DOHH2 (cell line): ENCODE measurements at regions not wholly inside any gene's neighbourhood (a gene's known extent, or its start where the extent isn't known, plus 50 kb on each side); places are given as distances from the start of the nearest gene placed in this dataset.

Experiments used
- H3F3A ChIP-seq: fragments of 200-600 bp; sonication (generic), shearing (Covaris generic); 2 replicates; pipeline ENCODE4 v1.6.0; 2016; ENCODE audit warnings: antibody characterized with exemption, mild to moderate bottlenecking; ENCODE audit not compliant: control insufficient read depth, insufficient read depth
- H3K27ac ChIP-seq: fragments of 200-600 bp; sonication (generic); 2 replicates; pipeline ENCODE4 v1.5.1; 2014; ENCODE audit warnings: low read depth, mild to moderate bottlenecking, low read length, moderate library complexity
- H3K27me3 ChIP-seq: fragments of 200-600 bp; sonication (generic); 2 replicates; pipeline ENCODE4 v1.6.1; 2014; ENCODE audit warnings: mild to moderate bottlenecking, low read length, mixed read lengths; ENCODE audit not compliant: control insufficient read depth
- H3K36me3 ChIP-seq: fragments of 200-600 bp; sonication (generic); 2 replicates; pipeline ENCODE4 v1.6.1; 2014; ENCODE audit warnings: mild to moderate bottlenecking, low read length, moderate library complexity, mixed read lengths; ENCODE audit not compliant: control insufficient read depth
- H3K4me1 ChIP-seq: fragments of 200-600 bp; sonication (generic); 2 replicates; pipeline ENCODE4 v1.6.1; 2014; ENCODE audit warnings: mild to moderate bottlenecking, low read length, mixed read lengths; ENCODE audit not compliant: control insufficient read depth
- H3K4me2 ChIP-seq: fragments of 200-600 bp; sonication (generic); 2 replicates; pipeline ENCODE4 v1.6.0; 2014; ENCODE audit warnings: mild to moderate bottlenecking, low read length, moderate library complexity
- H3K4me3 ChIP-seq: fragments of 200-600 bp; sonication (generic); 2 replicates; pipeline ENCODE4 v1.5.1; 2014; ENCODE audit warnings: mild to moderate bottlenecking, low read length, mixed read lengths
- H3K79me2 ChIP-seq: fragments of 200-600 bp; sonication (generic); 2 replicates; pipeline ENCODE4 v1.6.1; 2014; ENCODE audit warnings: mild to moderate bottlenecking, low read length, mixed read lengths; ENCODE audit not compliant: control insufficient read depth
- H3K9me2 ChIP-seq: fragments of 200-600 bp; sonication (generic); replicated peaks from 2 replicates; pipeline ENCODE4 v1.6.1; 2014; ENCODE audit warnings: mild to moderate bottlenecking, low read length, mixed read lengths; ENCODE audit not compliant: control insufficient read depth
- H3K9me3 ChIP-seq: fragments of 200-600 bp; sonication (generic); 2 replicates; pipeline ENCODE4 v1.6.1; 2014; ENCODE audit warnings: antibody characterized with exemption, low read length, mixed read lengths; ENCODE audit not compliant: control insufficient read depth, insufficient read depth
- H4K20me1 ChIP-seq: fragments of 200-600 bp; sonication (generic); 2 replicates; pipeline ENCODE4 v1.6.0; 2014; ENCODE audit warnings: low read depth, mild to moderate bottlenecking, antibody characterized with exemption, low read length, moderate library complexity; ENCODE audit not compliant: control insufficient read depth, insufficient read depth
- CTCF ChIP-seq: fragments of 200-600 bp; sonication (generic); IDR thresholded peaks from one replicate; pipeline ENCODE4 v1.5.1; 2014; ENCODE audit warnings: antibody characterized with exemption, mild to moderate bottlenecking, low read depth, low read length; ENCODE audit not compliant: poor library complexity, severe bottlenecking
- EZH2phosphoT487 ChIP-seq: fragments of 200-600 bp; sonication (generic); IDR thresholded peaks from 2 replicates; pipeline ENCODE4 v1.6.1; 2017; ENCODE audit warnings: borderline replicate concordance, mild to moderate bottlenecking, antibody characterized with exemption, low read length, moderate library complexity, mixed read lengths

DNA sequence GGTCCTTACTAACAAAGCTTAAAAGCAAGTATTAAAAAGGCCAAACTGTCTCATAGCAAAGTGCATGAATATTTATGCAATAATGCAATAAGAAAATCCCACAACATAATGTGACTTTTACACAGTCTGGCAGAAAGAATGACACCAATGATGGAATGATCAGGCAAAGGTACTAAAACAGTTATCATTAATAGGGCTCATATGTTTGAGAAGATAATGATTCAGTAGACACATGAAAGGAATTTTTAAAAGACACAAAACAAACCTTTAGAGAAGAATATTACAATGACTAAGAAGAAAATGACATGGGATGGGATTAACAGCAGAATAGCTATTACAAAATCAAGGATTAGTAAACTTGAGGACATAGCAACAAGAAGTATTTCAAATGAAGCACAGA lies 1411.2 kb upstream of the TMEM132C start:
- no peak overlapping the region for H3K4me2 ChIP-seq
- H3K9me2 ChIP-seq, result no peaks in the 10 kb centered on the region
- H3F3A ChIP-seq, result no peaks in the 10 kb centered on the region
- no peak overlapping the region for H3K4me3 ChIP-seq
- H4K20me1 ChIP-seq, result no peaks in the 10 kb centered on the region
- TF ChIP-seq EZH2phosphoT487, result no peak
- no peaks in the 10 kb centered on the region for H3K79me2 ChIP-seq
- no peaks in the 10 kb centered on the region for H3K9me3 ChIP-seq
- H3K27ac ChIP-seq, result no peak overlapping the region
- no peaks in the 10 kb centered on the region for H3K4me1 ChIP-seq
- H3K27me3 ChIP-seq, result no peaks in the 10 kb centered on the region
- no peaks in the 10 kb centered on the region for H3K36me3 ChIP-seq

DNA sequence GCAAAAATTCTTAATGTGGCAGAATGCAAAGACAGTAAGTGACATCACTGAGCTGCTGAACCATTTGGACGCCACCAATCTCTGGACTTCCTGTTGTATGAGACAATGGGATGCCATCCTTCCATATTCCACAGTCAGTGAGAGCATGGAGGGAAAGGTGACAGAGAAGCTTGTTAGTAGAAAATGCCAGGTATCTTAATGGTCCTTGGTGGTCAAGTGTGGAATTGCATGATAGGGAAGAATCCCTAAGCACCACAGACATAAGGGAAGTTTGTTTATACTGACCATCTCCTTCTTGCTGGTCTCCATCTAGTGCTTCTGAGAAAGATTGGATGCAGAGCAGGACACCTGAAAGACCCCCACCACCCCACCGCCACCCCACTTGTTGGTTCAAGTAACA lies 1410.0 kb upstream of the TMEM132C start:
- Histone ChIP-seq H3K27me3 (no peaks in the 10 kb centered on the region), H3K9me2 (no peaks in the 10 kb centered on the region), H3K79me2 (no peaks in the 10 kb centered on the region), H3F3A (no peaks in the 10 kb centered on the region), H3K9me3 (no peaks in the 10 kb centered on the region), H3K36me3 (no peaks in the 10 kb centered on the region), H3K4me3 (no peak overlapping the region), H3K27ac (no peak overlapping the region), H4K20me1 (no peaks in the 10 kb centered on the region), H3K4me1 (no peaks in the 10 kb centered on the region), H3K4me2 (no peak overlapping the region)
- TF ChIP-seq CTCF (no peak), EZH2phosphoT487 (no peak)

DNA sequence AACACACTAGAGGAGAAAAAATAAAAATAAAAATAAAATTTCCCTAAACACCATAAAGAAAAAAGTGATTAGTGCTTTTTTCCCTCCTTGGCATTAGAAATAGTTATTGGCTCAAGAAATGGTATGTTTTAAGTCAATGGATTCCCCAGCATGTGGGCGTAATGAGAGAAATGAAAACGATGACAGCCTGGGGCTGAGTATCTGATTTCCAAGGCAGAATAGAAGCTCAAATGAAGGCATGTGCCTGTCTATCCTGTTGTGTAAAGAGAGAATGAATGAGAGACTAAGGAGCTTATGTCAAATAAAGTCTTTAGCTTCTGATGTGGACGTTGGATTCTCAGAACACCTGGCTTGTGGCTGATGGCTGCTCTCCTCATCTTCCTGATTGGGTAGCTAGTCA lies 1408.4 kb upstream of the TMEM132C start:
- Histone ChIP-seq H4K20me1 (no peaks in the 10 kb centered on the region), H3K36me3 (no peaks in the 10 kb centered on the region), H3K4me1 (no peaks in the 10 kb centered on the region), H3K79me2 (no peaks in the 10 kb centered on the region), H3K27me3 (no peaks in the 10 kb centered on the region), H3K9me2 (no peaks in the 10 kb centered on the region), H3F3A (no peaks in the 10 kb centered on the region), H3K4me3 (no peak overlapping the region), H3K27ac (no peak overlapping the region), H3K9me3 (no peaks in the 10 kb centered on the region), H3K4me2 (no peak overlapping the region)
- TF ChIP-seq EZH2phosphoT487, result no peak
- TF ChIP-seq CTCF, result no peak

GRCh38 chr12:126860210-126860609 lies 1406.8 kb upstream of the TMEM132C start:
- no peaks in the 10 kb centered on the region for H3K9me2 ChIP-seq
- no peak overlapping the region for H3K4me2 ChIP-seq
- H3F3A ChIP-seq, result no peaks in the 10 kb centered on the region
- no peaks in the 10 kb centered on the region for H3K4me1 ChIP-seq
- TF ChIP-seq EZH2phosphoT487, result no peak
- TF ChIP-seq CTCF, result no peak
- H3K9me3 ChIP-seq, result no peaks in the 10 kb centered on the region
- H3K27ac ChIP-seq, result no peak overlapping the region
- no peaks in the 10 kb centered on the region for H3K27me3 ChIP-seq
- H3K4me3 ChIP-seq, result no peak overlapping the region
- no peaks in the 10 kb centered on the region for H3K79me2 ChIP-seq
- H4K20me1 ChIP-seq, result no peaks in the 10 kb centered on the region
- H3K36me3 ChIP-seq, result no peaks in the 10 kb centered on the region
